ENCODE measurements at regions not wholly inside any gene's neighbourhood (a gene's known extent, or its start where the extent isn't known, plus 50 kb on each side); places are given as distances from the start of the nearest gene placed in this dataset.

DNA sequence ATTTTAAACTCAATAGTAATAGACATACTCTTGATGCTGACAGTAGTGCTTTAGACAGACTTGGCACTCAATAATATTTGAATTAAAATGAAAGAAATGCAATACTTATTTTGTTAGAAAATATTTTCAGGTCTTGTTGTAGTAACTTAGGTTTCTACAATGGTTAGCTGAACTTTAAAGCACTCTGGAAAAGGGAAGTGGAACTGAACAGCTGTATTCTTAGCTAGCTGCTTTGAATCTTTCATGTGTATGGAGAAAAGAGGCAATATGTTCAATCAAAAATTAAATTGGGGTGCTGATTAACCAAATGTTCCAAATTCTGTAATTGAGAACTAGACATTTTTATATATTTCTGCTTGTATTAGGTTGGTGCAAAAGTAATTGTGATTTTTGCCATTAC is 517.9 kb upstream of the RAG2 start:
- Histone ChIP-seq H3K4me1 (ENCODE audit: insufficient read depth, low read length) (no peaks in the 10 kb centered on the region), H3K9me3 (ENCODE audit: insufficient read depth, low read depth, low read length) (no peaks in the 10 kb centered on the region), H3K36me3 (ENCODE audit: insufficient read depth, low read length) (no peaks in the 10 kb centered on the region), H3K4me3 (ENCODE audit: low read length) (no peak overlapping the region), H3K27ac (ENCODE audit: low read depth, low read length) (no peak overlapping the region), H3K27me3 (ENCODE audit: insufficient read depth, low read length) (no peaks in the 10 kb centered on the region), H3K9ac (ENCODE audit: low read depth, low read length) (no peak overlapping the region)

DNA sequence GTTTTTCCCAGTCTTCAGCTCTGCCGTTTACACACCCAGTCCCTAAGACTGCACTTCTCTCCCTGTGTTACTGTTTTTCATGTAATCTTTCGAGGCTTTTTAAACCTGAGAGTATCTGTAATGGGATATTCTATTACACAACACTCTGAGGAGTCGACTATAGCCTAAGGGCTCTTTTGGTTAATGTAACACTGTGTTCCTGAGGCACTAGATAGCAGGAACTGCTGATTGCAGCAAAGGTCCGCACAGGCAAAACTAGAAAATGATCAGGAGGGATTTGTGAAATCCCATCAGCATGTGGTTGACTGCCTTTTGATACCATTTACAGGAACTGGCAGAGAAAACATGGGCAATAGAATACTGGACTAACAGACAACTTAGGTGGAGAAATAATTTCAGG is 512.3 kb upstream of the RAG2 start:
- Histone ChIP-seq H3K4me3 (ENCODE audit: low read length) (no peak overlapping the region), H3K9me3 (ENCODE audit: insufficient read depth, low read depth, low read length) (no peaks in the 10 kb centered on the region), H3K27me3 (ENCODE audit: insufficient read depth, low read length) (no peaks in the 10 kb centered on the region), H3K27ac (ENCODE audit: low read depth, low read length) (no peak overlapping the region), H3K4me1 (ENCODE audit: insufficient read depth, low read length) (no peaks in the 10 kb centered on the region), H3K9ac (ENCODE audit: low read depth, low read length) (no peak overlapping the region), H3K36me3 (ENCODE audit: insufficient read depth, low read length) (no peaks in the 10 kb centered on the region)
- WGBS = 92% methylated on average over 4 of the region's 4 CpGs

GRCh38 chr11:37109286-37109585 is 511.2 kb upstream of the RAG2 start:
- Histone ChIP-seq H3K36me3 (ENCODE audit: insufficient read depth, low read length) (no peaks in the 10 kb centered on the region), H3K4me1 (ENCODE audit: insufficient read depth, low read length) (no peaks in the 10 kb centered on the region), H3K27ac (ENCODE audit: low read depth, low read length) (no peak overlapping the region), H3K9me3 (ENCODE audit: insufficient read depth, low read depth, low read length) (no peaks in the 10 kb centered on the region), H3K9ac (ENCODE audit: low read depth, low read length) (no peak overlapping the region), H3K27me3 (ENCODE audit: insufficient read depth, low read length) (no peaks in the 10 kb centered on the region), H3K4me3 (ENCODE audit: low read length) (no peak overlapping the region)

DNA sequence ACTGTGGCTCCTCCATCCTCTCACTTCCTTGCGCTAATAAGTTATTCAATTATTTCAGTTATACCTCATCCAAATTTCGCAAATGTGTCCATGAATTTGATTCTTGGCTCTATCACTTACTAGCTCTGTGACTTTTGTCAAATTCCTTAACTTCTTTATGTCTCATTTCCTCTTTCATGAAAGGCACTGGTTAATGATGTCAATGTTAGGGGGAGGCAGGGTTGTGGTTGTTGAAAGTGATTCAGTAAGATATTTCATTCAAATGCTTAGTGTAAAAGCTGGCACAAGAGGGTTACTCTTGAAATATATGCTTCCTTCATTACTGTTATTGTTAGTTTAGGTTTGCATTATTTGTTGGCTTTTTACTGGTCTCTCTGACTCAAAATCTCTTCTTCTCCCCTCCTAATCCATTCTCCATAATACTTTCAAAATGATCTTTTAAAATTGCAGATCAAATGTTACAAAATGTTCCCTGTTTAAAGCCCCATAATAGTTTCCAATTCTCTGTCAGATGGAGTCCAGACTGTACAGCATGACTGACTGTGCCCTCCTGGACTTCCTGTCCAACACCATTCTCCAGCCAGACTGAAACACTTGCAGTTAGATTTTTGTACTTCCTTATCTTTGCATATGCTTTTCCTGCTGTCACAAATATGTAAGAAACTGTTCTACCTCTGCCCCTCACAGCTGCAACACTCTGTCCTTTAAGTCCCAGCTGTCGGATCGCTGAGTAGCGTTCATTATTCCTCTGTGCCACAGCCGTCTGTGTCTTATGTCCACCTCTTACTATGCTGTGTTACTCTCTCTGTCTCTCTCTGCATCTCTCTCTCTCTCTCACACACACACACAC is 510.6 kb upstream of the RAG2 start:
- no peak overlapping the region for H3K27ac ChIP-seq (ENCODE audit: low read depth, low read length)
- H3K36me3 ChIP-seq (ENCODE audit: insufficient read depth, low read length) = no peaks in the 10 kb centered on the region
- no peak overlapping the region for H3K4me3 ChIP-seq (ENCODE audit: low read length)
- no peak overlapping the region for H3K9ac ChIP-seq (ENCODE audit: low read depth, low read length)
- no peaks in the 10 kb centered on the region for H3K27me3 ChIP-seq (ENCODE audit: insufficient read depth, low read length)
- no peaks in the 10 kb centered on the region for H3K9me3 ChIP-seq (ENCODE audit: insufficient read depth, low read depth, low read length)
- no peaks in the 10 kb centered on the region for H3K4me1 ChIP-seq (ENCODE audit: insufficient read depth, low read length)
- 94% methylated on average over 6 of the region's 6 CpGs for WGBS

GRCh38 chr11:37107831-37108230 is 509.8 kb upstream of the RAG2 start:
- WGBS = 93% methylated on average over 1 of the region's 4 CpGs
- Histone ChIP-seq H3K27me3 (ENCODE audit: insufficient read depth, low read length) (no peaks in the 10 kb centered on the region), H3K9ac (ENCODE audit: low read depth, low read length) (no peak overlapping the region), H3K9me3 (ENCODE audit: insufficient read depth, low read depth, low read length) (no peaks in the 10 kb centered on the region), H3K4me1 (ENCODE audit: insufficient read depth, low read length) (no peaks in the 10 kb centered on the region), H3K27ac (ENCODE audit: low read depth, low read length) (no peak overlapping the region), H3K4me3 (ENCODE audit: low read length) (no peak overlapping the region), H3K36me3 (ENCODE audit: insufficient read depth, low read length) (no peaks in the 10 kb centered on the region)

- H3K27me3 ChIP-seq (ENCODE audit: insufficient read depth, low read length) = no peaks in the 10 kb centered on the region
- H3K9me3 ChIP-seq (ENCODE audit: insufficient read depth, low read depth, low read length) = peaks cover 4% of the 10 kb centered on the region
- H3K36me3 ChIP-seq (ENCODE audit: insufficient read depth, low read length) = no peaks in the 10 kb centered on the region
- H3K4me1 ChIP-seq (ENCODE audit: insufficient read depth, low read length) = no peaks in the 10 kb centered on the region
- no peak overlapping the region for H3K27ac ChIP-seq (ENCODE audit: low read depth, low read length)
- H3K9ac ChIP-seq (ENCODE audit: low read depth, low read length) = no peak overlapping the region
- H3K4me3 ChIP-seq (ENCODE audit: low read length) = no peak overlapping the region
These were observed 509.4 kb upstream of the RAG2 start for GRCh38 chr11:37107415-37107814.

DNA sequence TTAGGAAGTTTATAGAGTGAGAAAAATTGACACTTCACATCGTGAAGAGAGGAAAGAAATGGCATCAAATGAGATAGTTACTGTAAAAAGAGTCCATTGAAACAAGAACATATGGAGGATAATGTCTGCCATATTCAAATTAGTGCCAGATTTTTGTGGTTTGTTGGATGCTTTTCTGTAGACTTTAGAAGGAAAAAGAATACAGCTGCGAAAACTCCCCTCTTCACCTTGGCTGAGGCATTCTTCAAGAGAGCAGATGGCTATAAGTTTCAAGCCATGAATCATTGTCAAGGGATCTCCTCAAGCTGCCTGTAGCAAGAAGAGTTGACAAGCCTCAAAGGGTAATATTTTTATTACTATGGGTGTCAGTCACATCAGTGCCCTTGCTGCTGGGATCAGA is 507.4 kb upstream of the RAG2 start:
- no peak overlapping the region for H3K9ac ChIP-seq (ENCODE audit: low read depth, low read length)
- 94% methylated on average over 2 of the region's 2 CpGs for WGBS
- no peak overlapping the region for H3K4me3 ChIP-seq (ENCODE audit: low read length)
- H3K9me3 ChIP-seq (ENCODE audit: insufficient read depth, low read depth, low read length) = peaks cover 6% of the 10 kb centered on the region
- no peaks in the 10 kb centered on the region for H3K27me3 ChIP-seq (ENCODE audit: insufficient read depth, low read length)
- no peaks in the 10 kb centered on the region for H3K36me3 ChIP-seq (ENCODE audit: insufficient read depth, low read length)
- H3K4me1 ChIP-seq (ENCODE audit: insufficient read depth, low read length) = no peaks in the 10 kb centered on the region
- H3K27ac ChIP-seq (ENCODE audit: low read depth, low read length) = no peak overlapping the region

DNA sequence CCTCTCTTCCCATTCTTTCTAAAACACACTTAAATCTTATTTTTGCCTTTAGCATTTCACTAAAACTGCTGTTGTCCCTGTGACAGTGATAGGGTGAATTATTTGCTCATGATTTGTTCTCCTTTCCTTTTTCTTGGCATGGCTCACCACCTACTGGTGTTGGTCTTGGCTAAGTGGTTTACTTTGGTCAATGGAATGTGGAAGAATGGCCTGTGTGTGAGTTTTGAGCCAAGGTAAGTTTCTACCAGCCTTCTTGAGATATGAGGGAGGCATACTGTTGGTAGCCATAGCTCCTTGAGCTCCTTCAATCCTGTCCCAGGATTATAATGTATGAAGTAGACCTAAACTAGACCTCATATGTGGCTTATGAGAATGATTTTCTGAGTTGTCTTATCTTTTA is 506.3 kb upstream of the RAG2 start:
- Histone ChIP-seq H3K9ac (ENCODE audit: low read depth, low read length) (no peak overlapping the region), H3K27me3 (ENCODE audit: insufficient read depth, low read length) (no peaks in the 10 kb centered on the region), H3K36me3 (ENCODE audit: insufficient read depth, low read length) (no peaks in the 10 kb centered on the region), H3K9me3 (ENCODE audit: insufficient read depth, low read depth, low read length) (peaks cover 6% of the 10 kb centered on the region), H3K27ac (ENCODE audit: low read depth, low read length) (no peak overlapping the region), H3K4me3 (ENCODE audit: low read length) (no peak overlapping the region), H3K4me1 (ENCODE audit: insufficient read depth, low read length) (no peaks in the 10 kb centered on the region)

GRCh38 chr11:37100008-37100407 is 502.0 kb upstream of the RAG2 start:
- Histone ChIP-seq H3K4me3 (ENCODE audit: low read length) (no peak overlapping the region), H3K4me1 (ENCODE audit: insufficient read depth, low read length) (no peaks in the 10 kb centered on the region), H3K9ac (ENCODE audit: low read depth, low read length) (no peak overlapping the region), H3K9me3 (ENCODE audit: insufficient read depth, low read depth, low read length) (peaks cover 6% of the 10 kb centered on the region), H3K27me3 (ENCODE audit: insufficient read depth, low read length) (no peaks in the 10 kb centered on the region), H3K36me3 (ENCODE audit: insufficient read depth, low read length) (no peaks in the 10 kb centered on the region), H3K27ac (ENCODE audit: low read depth, low read length) (no peak overlapping the region)
- no CpG with 5 or more reads among the region's 1 CpG for WGBS

DNA sequence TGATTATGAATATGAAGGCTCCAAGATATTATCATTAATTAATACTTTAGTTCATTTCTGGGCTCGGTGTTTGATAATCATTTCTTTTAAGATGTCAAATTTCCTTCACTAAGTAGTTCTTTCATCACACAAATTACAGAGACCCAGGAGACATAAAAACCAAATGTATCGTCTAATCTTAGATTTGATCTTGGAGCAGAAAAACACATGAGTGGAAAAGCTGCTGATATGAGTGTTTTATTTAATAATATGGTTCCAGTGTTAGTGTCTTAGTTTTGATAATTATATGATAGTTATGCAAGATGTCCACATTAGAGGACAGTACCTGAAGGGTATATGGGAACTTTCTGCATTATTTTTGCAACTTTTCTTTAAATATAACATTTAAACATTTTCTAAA is 494.5 kb upstream of the RAG2 start:
- Histone ChIP-seq H3K9me3 (ENCODE audit: insufficient read depth, low read depth, low read length) (no peaks in the 10 kb centered on the region), H3K27me3 (ENCODE audit: insufficient read depth, low read length) (no peaks in the 10 kb centered on the region), H3K4me1 (ENCODE audit: insufficient read depth, low read length) (0 out of 2 replicates have a peak, but pooled peaks cover 9% of the 10 kb centered on the region), H3K36me3 (ENCODE audit: insufficient read depth, low read length) (no peaks in the 10 kb centered on the region), H3K27ac (ENCODE audit: low read depth, low read length) (no peak overlapping the region), H3K4me3 (ENCODE audit: low read length) (no peak overlapping the region), H3K9ac (ENCODE audit: low read depth, low read length) (no peak overlapping the region)
- 89% methylated on average over 2 of the region's 2 CpGs for WGBS

GRCh38 chr11:37089439-37089838 is 491.4 kb upstream of the RAG2 start:
- Histone ChIP-seq H3K4me3 (ENCODE audit: low read length) (no peak overlapping the region), H3K36me3 (ENCODE audit: insufficient read depth, low read length) (no peaks in the 10 kb centered on the region), H3K9ac (ENCODE audit: low read depth, low read length) (no peak overlapping the region), H3K27ac (ENCODE audit: low read depth, low read length) (no peak overlapping the region), H3K27me3 (ENCODE audit: insufficient read depth, low read length) (no peaks in the 10 kb centered on the region), H3K9me3 (ENCODE audit: insufficient read depth, low read depth, low read length) (no peaks in the 10 kb centered on the region), H3K4me1 (ENCODE audit: insufficient read depth, low read length) (0 out of 2 replicates have a peak, but pooled peaks cover 9% of the 10 kb centered on the region)

GRCh38 chr11:37088573-37088910 is 490.5 kb upstream of the RAG2 start:
- Histone ChIP-seq H3K4me1 (ENCODE audit: insufficient read depth, low read length) (0 out of 2 replicates have a peak, but pooled peaks cover 9% of the 10 kb centered on the region), H3K9ac (ENCODE audit: low read depth, low read length) (no peak overlapping the region), H3K36me3 (ENCODE audit: insufficient read depth, low read length) (no peaks in the 10 kb centered on the region), H3K27ac (ENCODE audit: low read depth, low read length) (no peak overlapping the region), H3K27me3 (ENCODE audit: insufficient read depth, low read length) (no peaks in the 10 kb centered on the region), H3K4me3 (ENCODE audit: low read length) (no peak overlapping the region), H3K9me3 (ENCODE audit: insufficient read depth, low read depth, low read length) (no peaks in the 10 kb centered on the region)
